Smooth muscle cell (in vitro differentiated cells): ENCODE measurements at regions not wholly inside any gene's neighbourhood (a gene's known extent, or its start where the extent isn't known, plus 50 kb on each side); places are given as distances from the start of the nearest gene placed in this dataset.

Experiments used
- DNase-seq: peaks from one replicate; lab custom pipeline; 2025; ENCODE audit not compliant: unreplicated experiment; lab: John Stamatoyannopoulos, UW
- H2AFZ ChIP-seq: fragments of 200-600 bp; sonication (generic); 2 replicates; pipeline ENCODE4 v1.6.0; 2016; ENCODE audit warnings: antibody characterized with exemption, low read depth, mild to moderate bottlenecking
- H3F3A ChIP-seq: fragments of 200-600 bp; sonication (generic); 2 replicates; pipeline ENCODE4 v1.6.0; 2017; ENCODE audit warnings: antibody characterized with exemption, low read depth
- H3K27ac ChIP-seq: fragments of 200-600 bp; sonication (generic); 2 replicates; pipeline ENCODE4 v1.5.1; 2016; ENCODE audit warnings: low read depth, mild to moderate bottlenecking
- H3K27me3 ChIP-seq: fragments of 200-600 bp; sonication (generic); 2 replicates; pipeline ENCODE4 v1.6.1; 2016; ENCODE audit warnings: low read depth, mild to moderate bottlenecking
- H3K36me3 ChIP-seq: fragments of 200-600 bp; sonication (generic); 2 replicates; pipeline ENCODE4 v1.5.1; 2016; ENCODE audit warnings: low read depth
- H3K4me1 ChIP-seq: fragments of 200-600 bp; sonication (generic); 2 replicates; pipeline ENCODE4 v1.5.1; 2016; ENCODE audit warnings: low read depth
- H3K4me2 ChIP-seq: fragments of 200-600 bp; sonication (generic); 2 replicates; pipeline ENCODE4 v1.6.0; 2016; ENCODE audit warnings: mild to moderate bottlenecking
- H3K4me3 ChIP-seq: fragments of 200-600 bp; sonication (generic); 2 replicates; pipeline ENCODE4 v1.5.1; 2016; ENCODE audit warnings: mild to moderate bottlenecking
- H3K79me2 ChIP-seq: fragments of 200-600 bp; sonication (generic); 2 replicates; pipeline ENCODE4 v1.6.0; 2016; ENCODE audit warnings: low read depth, mild to moderate bottlenecking
- H3K9ac ChIP-seq: fragments of 200-600 bp; sonication (generic); 2 replicates; pipeline ENCODE4 v1.6.0; 2016; ENCODE audit warnings: low read depth
- H3K9me3 ChIP-seq: fragments of 200-600 bp; sonication (generic); replicated peaks from 2 replicates; pipeline ENCODE4 v1.5.1; 2016; ENCODE audit warnings: low read depth
- H4K20me1 ChIP-seq: fragments of 200-600 bp; sonication (generic); 2 replicates; pipeline ENCODE4 v1.6.0; 2016; ENCODE audit warnings: low read depth
- CTCF ChIP-seq: fragments of 200-600 bp; sonication (generic); IDR thresholded peaks from 2 replicates; pipeline ENCODE4 v1.5.1; 2017; ENCODE audit warnings: borderline replicate concordance, mild to moderate bottlenecking, antibody characterized with exemption; ENCODE audit not compliant: insufficient read depth, poor library complexity, severe bottlenecking
- WGBS: methylation state at CpG from one replicate; pipeline ENCODE4 v1.1.7; 2016; ENCODE audit warnings: low lambda C conversion rate; 5-methylcytosine and 5-hydroxymethylcytosine counted together

GRCh38 chr16:54568906-54569807 lies 282.6 kb upstream of the IRX3 start:
- Histone ChIP-seq H3K4me2 (no peak overlapping the region), H3F3A (no peaks in the 10 kb centered on the region), H3K9me3 (no peaks in the 10 kb centered on the region), H3K79me2 (no peaks in the 10 kb centered on the region), H2AFZ (no peak overlapping the region), H3K36me3 (no peaks in the 10 kb centered on the region), H4K20me1 (no peaks in the 10 kb centered on the region), H3K27me3 (peaks cover 8% of the 10 kb centered on the region), H3K4me1 (peaks cover 5% of the 10 kb centered on the region), H3K27ac (no peak overlapping the region), H3K9ac (no peak overlapping the region), H3K4me3 (no peak overlapping the region)
- WGBS = 86% methylated on average over 9 of the region's 9 CpGs
- no peak for TF ChIP-seq CTCF
- no peak for DNase-seq

GRCh38 chr16:54564841-54565240 lies 278.3 kb upstream of the IRX3 start:
- H3K79me2 ChIP-seq = no peaks in the 10 kb centered on the region
- H3K36me3 ChIP-seq = no peaks in the 10 kb centered on the region
- no peak overlapping the region for H3K4me2 ChIP-seq
- DNase-seq = no peak
- no peaks in the 10 kb centered on the region for H3F3A ChIP-seq
- peaks cover 5% of the 10 kb centered on the region for H3K4me1 ChIP-seq
- 84% methylated on average over 4 of the region's 4 CpGs for WGBS
- no peak overlapping the region for H3K9ac ChIP-seq
- H3K27ac ChIP-seq = no peak overlapping the region
- no peak overlapping the region for H2AFZ ChIP-seq
- H3K4me3 ChIP-seq = no peak overlapping the region
- TF ChIP-seq CTCF = no peak
- H3K9me3 ChIP-seq = no peaks in the 10 kb centered on the region
- H4K20me1 ChIP-seq = no peaks in the 10 kb centered on the region
- peaks cover 10% of the 10 kb centered on the region for H3K27me3 ChIP-seq

GRCh38 chr16:54554581-54554980 lies 268.0 kb upstream of the IRX3 start:
- no peak for TF ChIP-seq CTCF
- no peak overlapping the region for H3K4me2 ChIP-seq
- WGBS = 84% methylated on average over 3 of the region's 3 CpGs
- no peaks in the 10 kb centered on the region for H4K20me1 ChIP-seq
- no peaks in the 10 kb centered on the region for H3K9me3 ChIP-seq
- H3K27ac ChIP-seq = no peak overlapping the region
- no peaks in the 10 kb centered on the region for H3K4me1 ChIP-seq
- H3F3A ChIP-seq = no peaks in the 10 kb centered on the region
- DNase-seq = no peak
- H3K27me3 ChIP-seq = no peaks in the 10 kb centered on the region
- H3K36me3 ChIP-seq = no peaks in the 10 kb centered on the region
- H2AFZ ChIP-seq = no peak overlapping the region
- H3K79me2 ChIP-seq = no peaks in the 10 kb centered on the region
- H3K4me3 ChIP-seq = no peak overlapping the region
- H3K9ac ChIP-seq = no peak overlapping the region

GRCh38 chr16:54548281-54548680 lies 261.7 kb upstream of the IRX3 start:
- no peaks in the 10 kb centered on the region for H4K20me1 ChIP-seq
- no peaks in the 10 kb centered on the region for H3K9me3 ChIP-seq
- no peak for TF ChIP-seq CTCF
- no peak overlapping the region for H3K27ac ChIP-seq
- no peaks in the 10 kb centered on the region for H3F3A ChIP-seq
- no peak overlapping the region for H2AFZ ChIP-seq
- no peak for DNase-seq
- no peaks in the 10 kb centered on the region for H3K4me1 ChIP-seq
- H3K9ac ChIP-seq = no peak overlapping the region
- no peaks in the 10 kb centered on the region for H3K36me3 ChIP-seq
- H3K4me3 ChIP-seq = no peak overlapping the region
- H3K79me2 ChIP-seq = no peaks in the 10 kb centered on the region
- no peak overlapping the region for H3K4me2 ChIP-seq
- H3K27me3 ChIP-seq = peaks cover 39% of the 10 kb centered on the region
- WGBS = 97% methylated on average over 7 of the region's 7 CpGs
